SK-N-MC (cell line): ENCODE measurements at regions not wholly inside any gene's neighbourhood (a gene's known extent, or its start where the extent isn't known, plus 50 kb on each side); places are given as distances from the start of the nearest gene placed in this dataset.

Source experiments
- DNase-seq: peaks from one replicate; pipeline ENCODE4 v3.0.0-alpha.2; 2011; ENCODE audit warnings: low read depth, low spot score
- H3K27ac ChIP-seq: fragments of 200-600 bp; sonication (generic); 2 replicates; pipeline ENCODE4 v1.5.1; 2016; ENCODE audit warnings: mixed run types
- H3K36me3 ChIP-seq: fragments of 200-600 bp; sonication (generic); 2 replicates; pipeline ENCODE4 v1.6.1; 2017; ENCODE audit warnings: antibody characterized with exemption, low read length, mixed read lengths; ENCODE audit not compliant: insufficient read depth
- H3K4me3 ChIP-seq: fragments of 200-600 bp; sonication (generic); 2 replicates; pipeline ENCODE4 v1.5.1; 2016
- H3K9ac ChIP-seq: fragments of 200-600 bp; sonication (generic); 2 replicates; pipeline ENCODE4 v1.8.0; 2017; ENCODE audit warnings: mixed run types, mixed read lengths; ENCODE audit not compliant: insufficient read length
- H3K9me3 ChIP-seq: fragments of 200-600 bp; sonication (generic); 2 replicates; pipeline ENCODE4 v1.6.1; 2017; ENCODE audit warnings: low read depth, mild to moderate bottlenecking, antibody characterized with exemption, low read length, moderate library complexity, mixed read lengths
- EZH2 ChIP-seq: fragments of 200-600 bp; sonication (generic); IDR thresholded peaks from one replicate; pipeline ENCODE4 v1.6.1; 2017; ENCODE audit warnings: antibody characterized with exemption
- FOXP2 ChIP-seq: optimal IDR thresholded peaks from 2 replicates; pipeline ENCODE3; 2011; ENCODE audit warnings: mild to moderate bottlenecking, moderate library complexity; ENCODE audit not compliant: insufficient read depth; ENCODE audit errors: extremely low read length, control extremely low read depth
- POLR2AphosphoS5 ChIP-seq: IDR thresholded peaks from 2 replicates; pipeline ENCODE4 v1.6.1; 2012; ENCODE audit warnings: mild to moderate bottlenecking, low read depth, low read length, borderline replicate concordance

GRCh38 chr2:604854-605524 lies 72.2 kb downstream of the TMEM18 start:
- H3K27ac ChIP-seq: no peak overlapping the region
- DNase-seq: no peak
- no peak for TF ChIP-seq FOXP2
- no peak for TF ChIP-seq EZH2
- no peak for TF ChIP-seq POLR2AphosphoS5
- no peaks in the 10 kb centered on the region for H3K9me3 ChIP-seq
- H3K36me3 ChIP-seq: no peaks in the 10 kb centered on the region
- no peak overlapping the region for H3K4me3 ChIP-seq
- no peak overlapping the region for H3K9ac ChIP-seq

- H3K36me3 ChIP-seq: no peaks in the 10 kb centered on the region
- no peak for TF ChIP-seq EZH2
- no peak for TF ChIP-seq POLR2AphosphoS5
- no peak for TF ChIP-seq FOXP2
- no peaks in the 10 kb centered on the region for H3K9me3 ChIP-seq
- no peak overlapping the region for H3K27ac ChIP-seq
- no peak overlapping the region for H3K9ac ChIP-seq
- DNase-seq: no peak
- H3K4me3 ChIP-seq: no peak overlapping the region
Measured at GRCh38 chr2:604385-604784, 72.8 kb downstream of the TMEM18 start.

GRCh38 chr2:603869-604268 lies 73.3 kb downstream of the TMEM18 start:
- H3K27ac ChIP-seq: no peak overlapping the region
- no peaks in the 10 kb centered on the region for H3K36me3 ChIP-seq
- TF ChIP-seq FOXP2 (no peak), EZH2 (no peak), POLR2AphosphoS5 (no peak)
- no peak overlapping the region for H3K9ac ChIP-seq
- H3K9me3 ChIP-seq: no peaks in the 10 kb centered on the region
- no peak overlapping the region for H3K4me3 ChIP-seq
- no peak for DNase-seq

GRCh38 chr2:603427-603826 lies 73.8 kb downstream of the TMEM18 start:
- no peaks in the 10 kb centered on the region for H3K36me3 ChIP-seq
- H3K27ac ChIP-seq: no peak overlapping the region
- no peak for TF ChIP-seq POLR2AphosphoS5
- TF ChIP-seq EZH2: no peak
- no peak for TF ChIP-seq FOXP2
- no peak for DNase-seq
- H3K4me3 ChIP-seq: no peak overlapping the region
- no peaks in the 10 kb centered on the region for H3K9me3 ChIP-seq
- H3K9ac ChIP-seq: no peak overlapping the region

GRCh38 chr2:602571-603359 lies 74.4 kb downstream of the TMEM18 start:
- Histone ChIP-seq H3K9me3 (no peaks in the 10 kb centered on the region), H3K27ac (no peak overlapping the region)
- DNase-seq: no peak

GRCh38 chr2:601806-602455 lies 75.3 kb downstream of the TMEM18 start:
- no peak overlapping the region for H3K9ac ChIP-seq

More at GRCh38 chr2:602571-603359, 74.4 kb downstream of the TMEM18 start:
- Histone ChIP-seq H3K4me3 (no peak overlapping the region), H3K36me3 (no peaks in the 10 kb centered on the region), H3K9ac (no peak overlapping the region)
- TF ChIP-seq FOXP2 (no peak), POLR2AphosphoS5 (no peak), EZH2 (no peak)

GRCh38 chr2:601387-601698 lies 75.9 kb downstream of the TMEM18 start:
- DNase-seq: no peak
- TF ChIP-seq FOXP2 (no peak), EZH2 (no peak), POLR2AphosphoS5 (no peak)
- no peak overlapping the region for H3K9ac ChIP-seq
- H3K4me3 ChIP-seq: no peak overlapping the region
- no peaks in the 10 kb centered on the region for H3K9me3 ChIP-seq
- no peak overlapping the region for H3K27ac ChIP-seq
- no peaks in the 10 kb centered on the region for H3K36me3 ChIP-seq

More at GRCh38 chr2:601806-602455, 75.3 kb downstream of the TMEM18 start:
- no peak for DNase-seq
- no peak for TF ChIP-seq FOXP2
- no peak for TF ChIP-seq EZH2
- no peak for TF ChIP-seq POLR2AphosphoS5
- no peak overlapping the region for H3K27ac ChIP-seq
- H3K4me3 ChIP-seq: no peak overlapping the region
- H3K9me3 ChIP-seq: no peaks in the 10 kb centered on the region
- H3K36me3 ChIP-seq: no peaks in the 10 kb centered on the region
